ENCODE measurements at regions not wholly inside any gene's neighbourhood (a gene's known extent, or its start where the extent isn't known, plus 50 kb on each side); places are given as distances from the start of the nearest gene placed in this dataset.

- Histone ChIP-seq H3K9me3 (no peaks in the 10 kb centered on the region), H3K27ac (no peak overlapping the region), H3K4me1 (no peaks in the 10 kb centered on the region), H3K36me3 (no peaks in the 10 kb centered on the region), H3K4me3 (no peak overlapping the region), H3K27me3 (no peaks in the 10 kb centered on the region)
- ATAC-seq, result no peak
- TF ChIP-seq POLR2AphosphoS5 (IDR thresholded peaks at IDR 0.05) (no peak), EP300 (IDR thresholded peaks at IDR 0.05) (no peak), POLR2A (IDR thresholded peaks at IDR 0.05) (no peak)
- TF ChIP-seq, protein P1, sequence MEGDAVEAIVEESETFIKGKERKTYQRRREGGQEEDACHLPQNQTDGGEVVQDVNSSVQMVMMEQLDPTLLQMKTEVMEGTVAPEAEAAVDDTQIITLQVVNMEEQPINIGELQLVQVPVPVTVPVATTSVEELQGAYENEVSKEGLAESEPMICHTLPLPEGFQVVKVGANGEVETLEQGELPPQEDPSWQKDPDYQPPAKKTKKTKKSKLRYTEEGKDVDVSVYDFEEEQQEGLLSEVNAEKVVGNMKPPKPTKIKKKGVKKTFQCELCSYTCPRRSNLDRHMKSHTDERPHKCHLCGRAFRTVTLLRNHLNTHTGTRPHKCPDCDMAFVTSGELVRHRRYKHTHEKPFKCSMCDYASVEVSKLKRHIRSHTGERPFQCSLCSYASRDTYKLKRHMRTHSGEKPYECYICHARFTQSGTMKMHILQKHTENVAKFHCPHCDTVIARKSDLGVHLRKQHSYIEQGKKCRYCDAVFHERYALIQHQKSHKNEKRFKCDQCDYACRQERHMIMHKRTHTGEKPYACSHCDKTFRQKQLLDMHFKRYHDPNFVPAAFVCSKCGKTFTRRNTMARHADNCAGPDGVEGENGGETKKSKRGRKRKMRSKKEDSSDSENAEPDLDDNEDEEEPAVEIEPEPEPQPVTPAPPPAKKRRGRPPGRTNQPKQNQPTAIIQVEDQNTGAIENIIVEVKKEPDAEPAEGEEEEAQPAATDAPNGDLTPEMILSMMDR (IDR thresholded peaks at IDR 0.05), result no peak
- 60 to 63% methylated on average over 3 of the region's 3 CpGs for WGBS, 2 donors (ENCODE audit: low coverage in 1 of 2)
Measured at GRCh38 chr2:33978471-33978870, 379.4 kb upstream of the FAM98A start.

GRCh38 chr2:33975498-33975897 lies 376.4 kb upstream of the FAM98A start:
- TF ChIP-seq POLR2A (IDR thresholded peaks at IDR 0.05) (no peak), POLR2AphosphoS5 (IDR thresholded peaks at IDR 0.05) (no peak), EP300 (IDR thresholded peaks at IDR 0.05) (no peak)
- TF ChIP-seq, protein P1 (IDR thresholded peaks at IDR 0.05), result no peak
- WGBS, 2 donors (ENCODE audit: low coverage in 1 of 2), result 75 to 93% methylated on average over 3 of the region's 3 CpGs
- Histone ChIP-seq H3K27me3 (no peaks in the 10 kb centered on the region), H3K27ac (no peak overlapping the region), H3K4me1 (no peaks in the 10 kb centered on the region), H3K36me3 (no peaks in the 10 kb centered on the region), H3K9me3 (no peaks in the 10 kb centered on the region), H3K4me3 (no peak overlapping the region)
- ATAC-seq, result no peak

- H3K9me3 ChIP-seq, result no peaks in the 10 kb centered on the region
- no peak for TF ChIP-seq POLR2AphosphoS5 (IDR thresholded peaks at IDR 0.05)
- no peak for TF ChIP-seq POLR2A (IDR thresholded peaks at IDR 0.05)
- no peak for TF ChIP-seq EP300 (IDR thresholded peaks at IDR 0.05)
- TF ChIP-seq, protein P1 (IDR thresholded peaks at IDR 0.05), result no peak
- H3K27me3 ChIP-seq, result no peaks in the 10 kb centered on the region
- H3K4me3 ChIP-seq, result no peak overlapping the region
- 84 to 94% methylated on average over 3 to 4 of the region's 4 CpGs for WGBS, 2 donors (ENCODE audit: low coverage in 1 of 2)
- no peak for ATAC-seq
- H3K4me1 ChIP-seq, result no peaks in the 10 kb centered on the region
- no peaks in the 10 kb centered on the region for H3K36me3 ChIP-seq
- no peak overlapping the region for H3K27ac ChIP-seq
Measured at GRCh38 chr2:33967103-33967502, 368.0 kb upstream of the FAM98A start.

DNA sequence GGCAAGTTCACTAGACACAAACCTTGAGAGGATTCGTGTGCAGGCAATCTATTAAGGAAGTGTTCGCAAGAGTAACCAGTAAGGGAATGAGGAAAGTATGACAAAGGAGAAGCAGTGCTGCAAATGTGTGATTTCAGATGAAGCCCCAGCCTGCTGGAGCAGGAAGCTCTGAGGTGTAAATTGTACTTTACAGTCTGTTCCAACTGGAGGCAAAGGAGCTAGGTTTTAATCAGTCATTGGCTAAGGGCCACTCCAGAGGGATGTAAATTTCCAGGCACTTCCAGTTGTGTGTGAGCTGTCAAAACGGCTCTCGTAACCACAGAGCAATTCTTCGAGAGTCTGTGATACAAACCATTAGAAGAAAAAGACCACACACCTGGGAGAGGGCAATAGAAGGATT lies 359.5 kb upstream of the FAM98A start:
- Histone ChIP-seq H3K9me3 (no peaks in the 10 kb centered on the region), H3K4me3 (no peak overlapping the region), H3K36me3 (no peaks in the 10 kb centered on the region), H3K27ac (no peak overlapping the region), H3K27me3 (no peaks in the 10 kb centered on the region), H3K4me1 (no peaks in the 10 kb centered on the region)
- WGBS, 2 donors (ENCODE audit: low coverage in 1 of 2), result 31 to 55% methylated on average over 5 of the region's 5 CpGs
- ATAC-seq, result no peak
- TF ChIP-seq EP300 (IDR thresholded peaks at IDR 0.05) (no peak), POLR2AphosphoS5 (IDR thresholded peaks at IDR 0.05) (no peak), POLR2A (IDR thresholded peaks at IDR 0.05) (no peak)
- TF ChIP-seq, protein P1 (IDR thresholded peaks at IDR 0.05), result no peak

- TF ChIP-seq EP300 (IDR thresholded peaks at IDR 0.05), result no peak
- TF ChIP-seq POLR2A (IDR thresholded peaks at IDR 0.05), result no peak
- TF ChIP-seq, protein P1 (IDR thresholded peaks at IDR 0.05), result no peak
- no peak for TF ChIP-seq POLR2AphosphoS5 (IDR thresholded peaks at IDR 0.05)
- Histone ChIP-seq H3K36me3 (no peaks in the 10 kb centered on the region), H3K4me3 (no peak overlapping the region), H3K27me3 (no peaks in the 10 kb centered on the region), H3K27ac (no peak overlapping the region), H3K9me3 (no peaks in the 10 kb centered on the region), H3K4me1 (no peaks in the 10 kb centered on the region)
- ATAC-seq, result no peak
Measured at GRCh38 chr2:33949371-33949770, 350.3 kb upstream of the FAM98A start.
